Liver (tissue), 8 donors: ENCODE measurements at regions not wholly inside any gene's neighbourhood (a gene's known extent, or its start where the extent isn't known, plus 50 kb on each side); places are given as distances from the start of the nearest gene placed in this dataset.

Experiments used
- DNase-seq: peaks from one replicate; pipeline ENCODE4 v3.0.0-alpha.2; 2017; ENCODE audit warnings: low spot score
- H3K27ac ChIP-seq, 2 donors: one replicate each; pipeline ENCODE4 v1.7.0; 2013; ENCODE audit warnings: inconsistent platforms in 2 of 2, low read length in 2 of 2, control low read depth in 1 of 2, low read depth in 1 of 2, mild to moderate bottlenecking in 1 of 2
- H3K27me3 ChIP-seq, 4 donors: one replicate each; pipeline versions ENCODE4 v1.6.1 to v1.7.0; 2013; ENCODE audit warnings: low read length in 3 of 4, inconsistent platforms in 1 of 4, mild to moderate bottlenecking in 1 of 4, moderate library complexity in 1 of 4; ENCODE audit not compliant: control insufficient read depth in 4 of 4, insufficient read depth in 4 of 4
- H3K36me3 ChIP-seq, 4 donors: one replicate each; pipeline versions ENCODE4 v1.6.1 to v1.7.0; 2013; ENCODE audit warnings: low read length in 3 of 4, mild to moderate bottlenecking in 3 of 4, low read depth in 1 of 4, moderate library complexity in 1 of 4; ENCODE audit not compliant: control insufficient read depth in 4 of 4, insufficient read depth in 3 of 4
- H3K4me1 ChIP-seq, 4 donors: one replicate each; pipeline versions ENCODE4 v1.6.1 to v1.7.0; 2013; ENCODE audit warnings: low read length in 3 of 4, mild to moderate bottlenecking in 3 of 4, moderate library complexity in 1 of 4; ENCODE audit not compliant: control insufficient read depth in 4 of 4, insufficient read depth in 4 of 4
- H3K4me3 ChIP-seq, 3 donors: one replicate each; pipeline versions ENCODE4 v1.6.1 to v1.7.0; 2013; ENCODE audit warnings: low read length in 3 of 3, control low read depth in 1 of 3, low read depth in 1 of 3, mild to moderate bottlenecking in 1 of 3
- H3K9ac ChIP-seq, 2 donors: one replicate each; pipeline ENCODE4 v1.7.0; 2013; ENCODE audit warnings: low read length in 2 of 2, mild to moderate bottlenecking in 2 of 2, moderate library complexity in 2 of 2, control low read depth in 1 of 2, low read depth in 1 of 2
- H3K9me3 ChIP-seq, 4 donors: one replicate each; pipeline versions ENCODE4 v1.6.1 to v1.7.0; 2013; ENCODE audit warnings: low read length in 3 of 4; ENCODE audit not compliant: control insufficient read depth in 4 of 4
- EGR1 ChIP-seq, 2 donors: IDR thresholded peaks; 2 replicates each; pipeline ENCODE4 v1.6.1; 2016 to 2018; ENCODE audit warnings: antibody characterized with exemption in 2 of 2, low read depth in 2 of 2
- FOXA1 ChIP-seq: IDR thresholded peaks from 2 replicates; pipeline ENCODE4 v1.6.1; 2016; ENCODE audit warnings: antibody characterized with exemption
- HNF4A ChIP-seq, 2 donors: conservative IDR thresholded peaks; 2 replicates each; pipeline ENCODE4 v1.6.1; 2016; ENCODE audit warnings: antibody characterized with exemption in 2 of 2, mild to moderate bottlenecking in 2 of 2
- HNF4G ChIP-seq: IDR thresholded peaks from 2 replicates; pipeline ENCODE4 v1.6.1; 2016; ENCODE audit warnings: antibody characterized with exemption
- SP1 ChIP-seq: IDR thresholded peaks from 2 replicates; pipeline ENCODE4 v1.6.1; 2018; ENCODE audit warnings: antibody characterized with exemption, mild to moderate bottlenecking
- YY1 ChIP-seq: IDR thresholded peaks from 2 replicates; pipeline ENCODE4 v1.6.1; 2016; ENCODE audit warnings: antibody characterized with exemption, mild to moderate bottlenecking
- WGBS: extraction: QIAGEN DNeasy Blood & Tissue Kit; methylation state at CpG from one replicate; pipeline ENCODE4 v1.1.7; 2013; 5-methylcytosine and 5-hydroxymethylcytosine counted together
- TF ChIP-seq, protein P1 (sequence below): IDR thresholded peaks from 2 replicates; pipeline ENCODE4 v1.6.1; 2016; ENCODE audit warnings: antibody characterized with exemption
- TF ChIP-seq, protein P2 (sequence below): IDR thresholded peaks from 2 replicates; pipeline ENCODE4 v1.6.1; 2016; ENCODE audit warnings: antibody characterized with exemption, mild to moderate bottlenecking
- TF ChIP-seq, protein P3 (sequence below): fragments of 150-350 bp; IDR thresholded peaks from 2 replicates; pipeline ENCODE4 v1.5.1; 2017; ENCODE audit warnings: improper control_type of control experiment, low read depth, low read length; ENCODE audit not compliant: missing input control
- TF ChIP-seq, protein P4 (sequence below): IDR thresholded peaks from 2 replicates; pipeline ENCODE4 v1.6.1; 2016; ENCODE audit warnings: antibody characterized with exemption
- donor health status: healthy.
- donor health status: healthy.
- donor health status: healthy.
- donor health status: healthy.
- donor health status: healthy.

DNA sequence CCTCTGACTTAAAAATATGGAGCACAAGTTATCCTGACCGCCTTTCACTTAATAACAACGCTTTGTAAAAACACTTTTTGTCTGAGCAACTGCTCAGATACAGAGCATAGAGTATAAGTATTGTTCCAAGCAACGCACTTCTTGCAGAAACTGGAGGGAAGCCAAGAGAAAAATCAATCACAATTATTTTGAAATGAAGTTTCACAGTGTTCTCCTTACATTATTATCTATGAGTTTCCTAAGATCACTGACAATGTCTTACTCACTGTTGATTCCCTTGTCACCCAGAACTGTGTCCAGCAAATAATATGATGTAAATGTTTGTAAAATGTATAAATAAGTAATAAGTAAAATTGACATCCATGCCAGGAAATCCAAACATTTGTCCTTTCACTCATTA is 184.6 kb upstream of the GPR149 start:
- no peak overlapping the region for H3K9ac ChIP-seq
- H3K4me3 ChIP-seq = no peak overlapping the region
- 57% methylated on average over 3 of the region's 3 CpGs for WGBS
- H3K27me3 ChIP-seq = no peaks in the 10 kb centered on the region
- TF ChIP-seq EGR1 (IDR thresholded peaks at IDR 0.05; ENCODE audit: low read depth in 2 of 2) = no peak
- TF ChIP-seq FOXA1 = no peak
- no peak for TF ChIP-seq HNF4A (conservative IDR thresholded peaks at IDR 0.05)
- TF ChIP-seq, protein P1, sequence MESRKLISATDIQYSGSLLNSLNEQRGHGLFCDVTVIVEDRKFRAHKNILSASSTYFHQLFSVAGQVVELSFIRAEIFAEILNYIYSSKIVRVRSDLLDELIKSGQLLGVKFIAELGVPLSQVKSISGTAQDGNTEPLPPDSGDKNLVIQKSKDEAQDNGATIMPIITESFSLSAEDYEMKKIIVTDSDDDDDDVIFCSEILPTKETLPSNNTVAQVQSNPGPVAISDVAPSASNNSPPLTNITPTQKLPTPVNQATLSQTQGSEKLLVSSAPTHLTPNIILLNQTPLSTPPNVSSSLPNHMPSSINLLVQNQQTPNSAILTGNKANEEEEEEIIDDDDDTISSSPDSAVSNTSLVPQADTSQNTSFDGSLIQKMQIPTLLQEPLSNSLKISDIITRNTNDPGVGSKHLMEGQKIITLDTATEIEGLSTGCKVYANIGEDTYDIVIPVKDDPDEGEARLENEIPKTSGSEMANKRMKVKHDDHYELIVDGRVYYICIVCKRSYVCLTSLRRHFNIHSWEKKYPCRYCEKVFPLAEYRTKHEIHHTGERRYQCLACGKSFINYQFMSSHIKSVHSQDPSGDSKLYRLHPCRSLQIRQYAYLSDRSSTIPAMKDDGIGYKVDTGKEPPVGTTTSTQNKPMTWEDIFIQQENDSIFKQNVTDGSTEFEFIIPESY = no peak
- no peak for TF ChIP-seq YY1
- no peak for TF ChIP-seq SP1
- TF ChIP-seq HNF4G = no peak
- TF ChIP-seq, protein P2, sequence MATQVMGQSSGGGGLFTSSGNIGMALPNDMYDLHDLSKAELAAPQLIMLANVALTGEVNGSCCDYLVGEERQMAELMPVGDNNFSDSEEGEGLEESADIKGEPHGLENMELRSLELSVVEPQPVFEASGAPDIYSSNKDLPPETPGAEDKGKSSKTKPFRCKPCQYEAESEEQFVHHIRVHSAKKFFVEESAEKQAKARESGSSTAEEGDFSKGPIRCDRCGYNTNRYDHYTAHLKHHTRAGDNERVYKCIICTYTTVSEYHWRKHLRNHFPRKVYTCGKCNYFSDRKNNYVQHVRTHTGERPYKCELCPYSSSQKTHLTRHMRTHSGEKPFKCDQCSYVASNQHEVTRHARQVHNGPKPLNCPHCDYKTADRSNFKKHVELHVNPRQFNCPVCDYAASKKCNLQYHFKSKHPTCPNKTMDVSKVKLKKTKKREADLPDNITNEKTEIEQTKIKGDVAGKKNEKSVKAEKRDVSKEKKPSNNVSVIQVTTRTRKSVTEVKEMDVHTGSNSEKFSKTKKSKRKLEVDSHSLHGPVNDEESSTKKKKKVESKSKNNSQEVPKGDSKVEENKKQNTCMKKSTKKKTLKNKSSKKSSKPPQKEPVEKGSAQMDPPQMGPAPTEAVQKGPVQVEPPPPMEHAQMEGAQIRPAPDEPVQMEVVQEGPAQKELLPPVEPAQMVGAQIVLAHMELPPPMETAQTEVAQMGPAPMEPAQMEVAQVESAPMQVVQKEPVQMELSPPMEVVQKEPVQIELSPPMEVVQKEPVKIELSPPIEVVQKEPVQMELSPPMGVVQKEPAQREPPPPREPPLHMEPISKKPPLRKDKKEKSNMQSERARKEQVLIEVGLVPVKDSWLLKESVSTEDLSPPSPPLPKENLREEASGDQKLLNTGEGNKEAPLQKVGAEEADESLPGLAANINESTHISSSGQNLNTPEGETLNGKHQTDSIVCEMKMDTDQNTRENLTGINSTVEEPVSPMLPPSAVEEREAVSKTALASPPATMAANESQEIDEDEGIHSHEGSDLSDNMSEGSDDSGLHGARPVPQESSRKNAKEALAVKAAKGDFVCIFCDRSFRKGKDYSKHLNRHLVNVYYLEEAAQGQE = no peak
- no peaks in the 10 kb centered on the region for H3K36me3 ChIP-seq
- no peaks in the 10 kb centered on the region for H3K9me3 ChIP-seq
- no peak for DNase-seq
- H3K27ac ChIP-seq = no peak overlapping the region
- H3K4me1 ChIP-seq = no peaks in the 10 kb centered on the region

DNA sequence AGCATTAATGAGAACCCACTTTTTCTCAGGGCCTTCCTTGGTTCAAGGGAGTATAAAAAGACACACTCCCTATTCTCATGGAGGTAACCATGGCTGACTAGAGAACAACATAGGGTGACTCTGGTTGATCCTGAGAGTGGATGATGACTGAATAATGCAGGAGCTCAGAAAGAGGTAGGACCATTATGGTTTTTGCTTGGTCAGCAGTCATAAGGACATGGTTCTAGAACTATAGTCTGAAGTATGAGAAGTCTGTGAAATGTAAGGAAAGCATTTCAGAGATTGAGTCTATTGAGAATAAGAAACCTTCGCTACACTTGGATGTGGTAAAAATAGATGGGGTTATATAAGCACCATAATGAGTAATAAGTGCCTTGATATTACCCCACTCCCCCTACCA is 184.1 kb upstream of the GPR149 start:
- TF ChIP-seq, protein P3, sequence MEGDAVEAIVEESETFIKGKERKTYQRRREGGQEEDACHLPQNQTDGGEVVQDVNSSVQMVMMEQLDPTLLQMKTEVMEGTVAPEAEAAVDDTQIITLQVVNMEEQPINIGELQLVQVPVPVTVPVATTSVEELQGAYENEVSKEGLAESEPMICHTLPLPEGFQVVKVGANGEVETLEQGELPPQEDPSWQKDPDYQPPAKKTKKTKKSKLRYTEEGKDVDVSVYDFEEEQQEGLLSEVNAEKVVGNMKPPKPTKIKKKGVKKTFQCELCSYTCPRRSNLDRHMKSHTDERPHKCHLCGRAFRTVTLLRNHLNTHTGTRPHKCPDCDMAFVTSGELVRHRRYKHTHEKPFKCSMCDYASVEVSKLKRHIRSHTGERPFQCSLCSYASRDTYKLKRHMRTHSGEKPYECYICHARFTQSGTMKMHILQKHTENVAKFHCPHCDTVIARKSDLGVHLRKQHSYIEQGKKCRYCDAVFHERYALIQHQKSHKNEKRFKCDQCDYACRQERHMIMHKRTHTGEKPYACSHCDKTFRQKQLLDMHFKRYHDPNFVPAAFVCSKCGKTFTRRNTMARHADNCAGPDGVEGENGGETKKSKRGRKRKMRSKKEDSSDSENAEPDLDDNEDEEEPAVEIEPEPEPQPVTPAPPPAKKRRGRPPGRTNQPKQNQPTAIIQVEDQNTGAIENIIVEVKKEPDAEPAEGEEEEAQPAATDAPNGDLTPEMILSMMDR = no peak
- TF ChIP-seq, protein P2 = no peak
- TF ChIP-seq, protein P4, sequence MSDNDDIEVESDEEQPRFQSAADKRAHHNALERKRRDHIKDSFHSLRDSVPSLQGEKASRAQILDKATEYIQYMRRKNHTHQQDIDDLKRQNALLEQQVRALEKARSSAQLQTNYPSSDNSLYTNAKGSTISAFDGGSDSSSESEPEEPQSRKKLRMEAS = no peak
- 93% methylated on average over 1 of the region's 1 CpG for WGBS
- no peak for DNase-seq

More for the DNA sequence above, 184.1 kb upstream of the GPR149 start:
- H3K4me1 ChIP-seq = no peaks in the 10 kb centered on the region
- H3K27ac ChIP-seq = no peak overlapping the region
- H3K9ac ChIP-seq = no peak overlapping the region
- no peaks in the 10 kb centered on the region for H3K27me3 ChIP-seq
- no peak overlapping the region for H3K4me3 ChIP-seq
- no peaks in the 10 kb centered on the region for H3K9me3 ChIP-seq
- H3K36me3 ChIP-seq = no peaks in the 10 kb centered on the region
